ENCODE measurements at regions not wholly inside any gene's neighbourhood (a gene's known extent, or its start where the extent isn't known, plus 50 kb on each side); places are given as distances from the start of the nearest gene placed in this dataset.

DNA sequence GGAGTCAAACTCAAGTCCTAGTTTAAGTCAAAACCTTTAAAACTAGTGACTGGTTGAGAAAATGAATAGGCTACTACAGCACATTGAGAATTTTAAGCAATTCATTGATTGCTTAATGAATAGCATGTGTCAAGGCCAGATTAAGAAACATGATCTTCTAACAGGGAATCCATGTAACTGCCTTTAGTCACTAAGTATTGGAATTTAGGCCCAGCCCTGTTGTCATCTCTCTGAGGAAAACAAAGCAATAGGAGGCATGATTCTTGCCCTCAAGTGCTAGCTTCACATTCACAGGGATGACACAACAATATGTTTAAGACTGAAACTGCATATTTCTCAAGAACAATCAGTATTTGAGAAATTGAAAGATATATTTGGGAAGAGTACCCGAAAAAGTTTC, 70.0 kb upstream of the PTGS2 start:
- Mint-ChIP-seq H3K27ac (no peak overlapping the region), H3K9me3 (peaks cover 21% of the 10 kb centered on the region), H3K36me3 (ENCODE audit: low read depth) (peaks cover 10% of the 10 kb centered on the region), H3K4me1 (ENCODE audit: low read depth) (peaks cover 3% of the 10 kb centered on the region), H3K4me3 (no peak overlapping the region), H3K27me3 (ENCODE audit: low read depth) (peaks cover 16% of the 10 kb centered on the region)
- no peak for DNase-seq (ENCODE audit: low spot score)

DNA sequence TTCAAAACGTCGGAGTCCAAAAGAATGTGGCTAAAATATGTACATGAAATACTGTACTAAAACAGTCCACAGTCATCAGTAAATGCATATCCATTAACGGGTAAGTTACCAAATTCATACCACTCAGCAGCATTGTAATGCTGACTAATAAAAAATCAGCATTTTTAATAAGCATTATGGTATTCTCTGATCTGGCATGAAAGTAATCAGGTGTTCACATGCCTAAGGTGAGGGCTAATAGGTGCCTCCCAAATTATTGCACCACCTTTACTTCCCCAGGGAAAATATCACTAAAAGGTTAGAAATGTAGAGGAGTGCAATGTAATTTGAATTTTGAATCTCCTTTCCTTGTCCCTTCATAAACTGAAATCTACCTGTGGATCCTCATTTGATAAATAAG, 69.6 kb upstream of the PTGS2 start:
- peaks cover 3% of the 10 kb centered on the region for H3K4me1 Mint-ChIP-seq (ENCODE audit: low read depth)
- peaks cover 13% of the 10 kb centered on the region for H3K27me3 Mint-ChIP-seq (ENCODE audit: low read depth)
- H3K4me3 Mint-ChIP-seq: no peak overlapping the region
- no peak for DNase-seq (ENCODE audit: low spot score)
- no peak overlapping the region for H3K27ac Mint-ChIP-seq
- H3K9me3 Mint-ChIP-seq: peaks cover 21% of the 10 kb centered on the region
- peaks cover 10% of the 10 kb centered on the region for H3K36me3 Mint-ChIP-seq (ENCODE audit: low read depth)

DNA sequence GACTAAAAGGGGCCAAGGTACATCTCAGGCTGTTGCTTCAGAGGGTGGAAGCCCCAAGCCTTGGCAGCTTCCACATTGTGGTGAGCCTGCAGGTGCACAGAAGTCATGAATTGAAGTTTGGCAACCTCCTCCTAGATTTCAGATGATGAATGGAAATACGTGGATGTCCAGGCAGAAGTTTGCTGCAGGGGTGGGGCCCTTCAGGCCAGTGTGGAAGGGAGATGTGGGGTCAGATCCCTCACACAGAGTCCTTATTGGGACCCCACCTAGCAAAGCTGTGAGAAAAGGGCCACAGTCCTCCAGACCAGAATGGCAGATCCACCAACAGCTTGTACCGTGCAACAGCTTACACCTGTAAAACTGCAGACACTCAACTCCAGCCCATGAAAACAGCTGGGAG, 67.4 kb upstream of the PTGS2 start:
- H3K4me1 Mint-ChIP-seq (ENCODE audit: low read depth): no peaks in the 10 kb centered on the region
- no peak for DNase-seq (ENCODE audit: low spot score)
- no peak overlapping the region for H3K27ac Mint-ChIP-seq
- H3K36me3 Mint-ChIP-seq (ENCODE audit: low read depth): peaks cover 10% of the 10 kb centered on the region
- H3K9me3 Mint-ChIP-seq: peaks cover 21% of the 10 kb centered on the region
- H3K4me3 Mint-ChIP-seq: no peak overlapping the region
- H3K27me3 Mint-ChIP-seq (ENCODE audit: low read depth): peaks cover 6% of the 10 kb centered on the region

DNA sequence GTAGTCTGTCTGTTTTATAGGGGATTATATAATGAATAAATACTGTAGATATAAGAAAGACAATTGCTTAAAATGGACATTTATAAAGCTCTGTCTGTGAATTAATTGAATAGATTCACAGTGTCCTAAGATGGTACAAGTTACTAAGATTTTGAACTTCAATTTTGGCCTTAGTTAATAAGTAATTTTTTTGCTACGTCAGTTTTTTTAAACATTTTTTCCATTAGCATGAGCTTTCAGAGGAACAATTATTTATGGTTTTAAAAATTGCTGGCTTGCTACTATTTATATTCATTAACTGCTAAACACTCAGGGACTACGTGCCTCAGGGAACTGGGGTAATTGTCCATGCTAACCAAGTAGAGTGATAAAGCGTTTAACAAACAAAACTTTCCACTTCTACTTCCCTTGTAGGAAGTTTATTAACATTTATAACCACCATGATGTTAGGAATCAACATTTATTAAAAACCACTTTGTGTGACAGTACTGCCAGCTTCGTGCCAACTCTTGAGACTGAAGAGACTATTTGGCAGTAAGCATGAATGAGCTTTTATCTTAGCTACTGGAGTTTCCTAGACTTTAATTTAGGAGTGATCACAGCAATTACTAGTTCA, 65.4 kb upstream of the PTGS2 start:
- DNase-seq (ENCODE audit: low spot score): no peak
- Mint-ChIP-seq H3K27me3 (ENCODE audit: low read depth) (peaks cover 7% of the 10 kb centered on the region), H3K27ac (no peak overlapping the region), H3K9me3 (peaks cover 22% of the 10 kb centered on the region), H3K4me1 (ENCODE audit: low read depth) (peaks cover 8% of the 10 kb centered on the region), H3K4me3 (no peak overlapping the region), H3K36me3 (ENCODE audit: low read depth) (peaks cover 15% of the 10 kb centered on the region)

DNA sequence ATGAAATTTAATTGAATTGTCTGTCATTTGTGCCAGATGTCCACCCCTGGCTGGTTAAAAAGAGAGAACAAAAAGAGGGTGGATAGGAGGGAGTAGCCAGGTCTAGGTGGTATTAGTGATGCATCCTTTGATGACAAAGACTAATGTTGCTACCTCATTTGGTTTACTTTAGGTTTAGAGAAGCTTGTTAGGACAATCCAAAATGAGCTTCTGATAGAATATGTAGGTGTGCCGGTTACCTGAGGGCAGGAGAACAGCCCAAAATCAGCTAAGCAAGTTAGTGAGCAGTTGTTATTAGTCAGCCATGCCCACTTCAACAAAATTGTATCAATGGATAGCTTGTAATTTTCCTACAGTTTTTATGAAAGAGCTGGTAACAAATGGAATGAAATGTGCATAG, 61.4 kb upstream of the PTGS2 start:
- peaks cover 31% of the 10 kb centered on the region for H3K4me1 Mint-ChIP-seq (ENCODE audit: low read depth)
- no peak for DNase-seq (ENCODE audit: low spot score)
- H3K9me3 Mint-ChIP-seq: peaks cover 6% of the 10 kb centered on the region
- H3K27me3 Mint-ChIP-seq (ENCODE audit: low read depth): peaks cover 7% of the 10 kb centered on the region
- H3K4me3 Mint-ChIP-seq: no peak overlapping the region
- H3K36me3 Mint-ChIP-seq (ENCODE audit: low read depth): peaks cover 11% of the 10 kb centered on the region
- H3K27ac Mint-ChIP-seq: no peak overlapping the region

GRCh38 chr1:186740324-186740723, 60.1 kb upstream of the PTGS2 start:
- Mint-ChIP-seq H3K9me3 (peaks cover 4% of the 10 kb centered on the region), H3K36me3 (ENCODE audit: low read depth) (peaks cover 10% of the 10 kb centered on the region), H3K27me3 (ENCODE audit: low read depth) (peaks cover 7% of the 10 kb centered on the region), H3K4me3 (peak overlapping the region; percentile 47), H3K27ac (peak overlapping the region; percentile 90), H3K4me1 (ENCODE audit: low read depth) (peaks cover 34% of the 10 kb centered on the region)
- peak; percentile 72 for DNase-seq (ENCODE audit: low spot score)

DNA sequence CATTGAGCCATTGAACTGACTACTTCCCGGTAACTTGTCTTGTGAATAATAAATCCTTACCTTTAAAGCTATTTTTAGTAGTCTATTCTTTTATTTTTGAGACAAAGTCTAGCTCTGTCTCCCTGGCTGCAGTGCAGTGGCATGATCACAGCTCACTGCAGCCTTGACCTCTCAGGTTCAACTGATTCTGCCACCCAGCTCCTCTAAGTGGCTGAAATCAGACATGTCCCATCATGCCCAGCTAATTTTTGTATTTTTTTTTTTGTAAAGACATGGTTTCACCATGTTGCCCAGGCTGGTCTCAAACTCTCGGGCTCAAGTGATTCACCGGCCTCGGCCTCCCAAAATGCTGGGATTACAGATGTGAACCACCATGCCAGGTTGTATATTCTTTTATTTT, 59.3 kb upstream of the PTGS2 start:
- Mint-ChIP-seq H3K9me3 (peaks cover 4% of the 10 kb centered on the region), H3K4me1 (ENCODE audit: low read depth) (peaks cover 40% of the 10 kb centered on the region), H3K36me3 (ENCODE audit: low read depth) (peaks cover 13% of the 10 kb centered on the region), H3K27me3 (ENCODE audit: low read depth) (peaks cover 7% of the 10 kb centered on the region), H3K4me3 (peak overlapping the region; percentile 77), H3K27ac (peak overlapping the region; percentile 90)
- DNase-seq (ENCODE audit: low spot score): no peak

DNA sequence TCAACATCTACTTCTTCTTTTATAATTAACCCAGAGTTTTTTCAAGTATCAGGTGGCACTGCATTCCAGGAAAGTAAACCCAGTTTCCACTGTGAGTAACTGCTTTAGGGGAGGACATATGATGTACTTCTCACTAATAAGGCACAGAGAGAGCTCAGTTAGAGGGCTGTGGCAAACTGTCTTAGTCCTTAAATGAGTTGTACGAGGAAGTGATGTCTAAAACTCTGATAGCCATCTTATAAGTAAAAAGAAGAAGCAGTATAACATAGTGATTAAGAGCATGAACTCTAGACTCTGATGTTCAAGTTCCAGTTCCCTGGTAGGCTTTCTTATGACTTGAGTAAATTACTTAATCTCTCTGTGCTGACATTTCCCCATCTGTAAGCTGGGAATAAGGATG, 58.7 kb upstream of the PTGS2 start:
- Mint-ChIP-seq H3K4me3 (peak overlapping the region; percentile 77), H3K27me3 (ENCODE audit: low read depth) (peaks cover 7% of the 10 kb centered on the region), H3K9me3 (peaks cover 4% of the 10 kb centered on the region), H3K27ac (peak overlapping the region; percentile 90), H3K4me1 (ENCODE audit: low read depth) (peaks cover 42% of the 10 kb centered on the region), H3K36me3 (ENCODE audit: low read depth) (peaks cover 13% of the 10 kb centered on the region)
- DNase-seq (ENCODE audit: low spot score): peak; percentile 66

DNA sequence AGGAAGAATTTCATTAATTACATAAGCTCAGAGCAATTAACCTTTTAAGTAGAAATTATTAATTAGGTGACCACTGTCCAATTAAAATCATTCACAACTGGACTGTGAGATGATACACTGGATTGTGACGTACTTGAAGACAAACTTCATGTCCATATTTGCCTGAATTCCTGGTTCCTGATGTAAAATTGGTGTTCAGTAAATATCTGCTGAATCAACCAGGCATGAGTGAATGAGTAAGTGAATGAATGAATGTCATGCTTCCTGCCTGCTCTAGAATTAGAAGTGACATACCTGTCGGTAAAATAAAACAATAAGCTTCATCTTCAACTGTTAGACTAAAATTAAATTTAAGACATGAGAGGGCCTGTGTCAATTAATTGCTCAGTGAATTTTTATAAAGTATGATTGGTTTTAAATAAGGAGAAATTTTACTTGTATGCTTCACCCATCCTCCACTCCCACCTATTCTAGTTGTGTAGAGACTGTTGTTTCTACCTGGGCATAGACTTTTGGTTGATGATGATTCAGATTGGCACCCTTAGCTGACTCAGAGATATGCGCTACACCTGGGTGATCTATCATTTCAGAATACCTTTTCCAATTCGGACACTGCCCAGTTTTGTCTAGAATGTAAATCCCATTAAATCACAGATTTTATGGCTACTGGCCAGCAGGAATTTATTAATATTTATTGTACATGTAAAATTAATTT, 56.9 kb upstream of the PTGS2 start:
- H3K4me3 Mint-ChIP-seq: no peak overlapping the region
- H3K36me3 Mint-ChIP-seq (ENCODE audit: low read depth): peaks cover 13% of the 10 kb centered on the region
- peaks cover 4% of the 10 kb centered on the region for H3K9me3 Mint-ChIP-seq
- peaks cover 42% of the 10 kb centered on the region for H3K4me1 Mint-ChIP-seq (ENCODE audit: low read depth)
- H3K27me3 Mint-ChIP-seq (ENCODE audit: low read depth): peaks cover 2% of the 10 kb centered on the region
- DNase-seq (ENCODE audit: low spot score): no peak
- H3K27ac Mint-ChIP-seq: no peak overlapping the region

- Mint-ChIP-seq H3K27me3 (ENCODE audit: low read depth) (peaks cover 8% of the 10 kb centered on the region), H3K9me3 (peaks cover 4% of the 10 kb centered on the region), H3K36me3 (ENCODE audit: low read depth) (peaks cover 7% of the 10 kb centered on the region), H3K27ac (no peak overlapping the region), H3K4me1 (ENCODE audit: low read depth) (peaks cover 32% of the 10 kb centered on the region), H3K4me3 (no peak overlapping the region)
- no peak for DNase-seq (ENCODE audit: low spot score)
Measured at GRCh38 chr1:186735463-186735862, 55.2 kb upstream of the PTGS2 start.

DNA sequence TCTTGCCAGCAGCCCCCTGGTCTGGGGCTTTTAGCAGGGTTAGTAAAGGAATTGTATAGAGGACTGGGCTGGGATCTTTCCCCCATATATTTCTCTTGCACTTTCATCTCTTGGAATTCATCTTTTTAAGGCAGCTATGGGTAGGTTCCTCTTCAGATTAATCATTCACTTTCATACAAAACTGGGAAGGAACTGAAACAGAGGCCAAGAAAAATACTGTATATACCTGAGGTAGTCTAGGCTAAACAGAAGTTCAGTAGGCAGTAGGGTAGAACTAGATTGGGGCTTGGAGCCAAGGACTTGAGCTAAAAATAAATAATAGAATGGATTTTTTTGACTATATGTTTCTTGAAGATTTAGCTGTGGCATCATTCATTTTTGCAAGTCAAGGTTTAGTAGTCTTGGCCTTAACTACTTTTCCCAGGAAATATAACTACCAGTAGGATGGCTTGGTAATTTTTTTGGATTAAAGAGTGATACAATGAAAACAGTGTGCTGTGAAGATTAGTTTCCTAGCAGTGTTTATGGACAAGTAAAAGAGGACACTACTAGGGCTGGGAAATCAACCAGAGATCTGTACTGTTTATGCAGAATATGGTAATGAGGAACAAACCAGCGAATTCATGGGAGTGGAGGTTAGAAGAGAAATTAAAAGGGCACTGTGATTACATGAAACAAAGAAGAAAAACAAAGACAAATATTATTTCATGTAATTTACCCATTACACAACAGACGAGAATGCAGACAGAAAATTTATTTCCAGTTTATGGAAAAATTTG, 50.9 kb upstream of the PTGS2 start:
- no peak overlapping the region for H3K27ac Mint-ChIP-seq
- no peak overlapping the region for H3K4me3 Mint-ChIP-seq
- H3K4me1 Mint-ChIP-seq (ENCODE audit: low read depth): peaks cover 11% of the 10 kb centered on the region
- peaks cover 18% of the 10 kb centered on the region for H3K27me3 Mint-ChIP-seq (ENCODE audit: low read depth)
- H3K9me3 Mint-ChIP-seq: peaks cover 14% of the 10 kb centered on the region
- peaks cover 15% of the 10 kb centered on the region for H3K36me3 Mint-ChIP-seq (ENCODE audit: low read depth)
- DNase-seq (ENCODE audit: low spot score): no peak

All from T-helper 2 cell treated with Interferon-gamma antibody and Interleukin-4, amounts not matched to agents 5 μg/mL and 100 μg/mL, for 36 hours (primary cell).